Upper lobe of left lung (tissue), 4 donors: ENCODE measurements at regions not wholly inside any gene's neighbourhood (a gene's known extent, or its start where the extent isn't known, plus 50 kb on each side); places are given as distances from the start of the nearest gene placed in this dataset.

Experiments used
- CTCF ChIP-seq, 6 experiments: fragments of 450-650 bp in 4 of 6; fragments of 200-600 bp in 2 of 6; sonication (generic) in 2 of 6; IDR thresholded peaks; one replicate each; pipeline ENCODE4 v1.5.1; 2016 to 2019; ENCODE audit warnings: antibody characterized with exemption in 6 of 6
- EP300 ChIP-seq, 4 donors: sonication (generic); formaldehyde crosslinking; IDR thresholded peaks; one replicate each; pipeline ENCODE4 v1.5.1; 2017; ENCODE audit warnings: antibody characterized with exemption in 4 of 4, control low read depth in 2 of 4
- POLR2A ChIP-seq, 4 donors: fragments of 450-650 bp; IDR thresholded peaks; one replicate each; pipeline ENCODE4 v1.5.1; 2016 to 2017; ENCODE audit warnings: antibody characterized with exemption in 4 of 4, mild to moderate bottlenecking in 2 of 4
- POLR2AphosphoS5 ChIP-seq, 2 donors: sonication (generic); formaldehyde crosslinking; IDR thresholded peaks; one replicate each; pipeline ENCODE4 v1.5.1; 2017; ENCODE audit warnings: antibody characterized with exemption in 2 of 2

GRCh38 chr6:10202581-10202980 lies 212.3 kb downstream of the TFAP2A start:
- TF ChIP-seq CTCF (IDR thresholded peaks at IDR 0.05) = no peak
- no peak for TF ChIP-seq EP300 (IDR thresholded peaks at IDR 0.05)
- TF ChIP-seq POLR2A (IDR thresholded peaks at IDR 0.05) = no peak
- no peak for TF ChIP-seq POLR2AphosphoS5 (IDR thresholded peaks at IDR 0.05)
